H1 (cell line): ENCODE measurements at regions not wholly inside any gene's neighbourhood (a gene's known extent, or its start where the extent isn't known, plus 50 kb on each side); places are given as distances from the start of the nearest gene placed in this dataset.

Experiments used
- CTCF ChIA-PET: fragments of 300-600 bp; sonication (Branson Sonifier 250); formaldehyde crosslinking; loops from one replicate; lab custom pipeline; 2021; ENCODE audit not compliant: partially characterized antibody; lab: Charles Lee
- POLR2A ChIA-PET: fragments of 300-600 bp; sonication (Branson Sonifier 250); formaldehyde crosslinking; loops from one replicate; lab custom pipeline; 2021; ENCODE audit warnings: inconsistent platforms; ENCODE audit not compliant: partially characterized antibody; lab: Charles Lee
- DNase-seq, 2 experiments: peaks; one replicate each; pipeline versions ENCODE4 v3.0.0 to v3.0.0-alpha.2; 2010 to 2022; ENCODE audit warnings: low spot score in 2 of 2, low read depth in 1 of 2, mixed read lengths in 1 of 2
- FAIRE-seq: peaks from 2 replicates; lab custom pipeline; 2011; peaks lifted over from hg19 to GRCh38; lab: Jason Lieb, UNC
- H2AFZ ChIP-seq: 2 replicates; pipeline ENCODE4 v1.8.1; 2012; ENCODE audit warnings: low read length, inconsistent platforms
- H2AK5ac ChIP-seq: 2 replicates; pipeline ENCODE4 v1.6.1; 2013; ENCODE audit warnings: low read depth, low read length
- H2BK120ac ChIP-seq: replicated peaks from 2 replicates; pipeline ENCODE3; 2013; ENCODE audit warnings: low read depth, low read length, inconsistent platforms
- H2BK12ac ChIP-seq: 2 replicates; pipeline ENCODE4 v1.6.1; 2013; ENCODE audit warnings: low read depth, low read length
- H2BK15ac ChIP-seq: 2 replicates; pipeline ENCODE4 v1.6.1; 2013; ENCODE audit warnings: low read length
- H2BK20ac ChIP-seq: 2 replicates; pipeline ENCODE4 v1.6.1; 2013; ENCODE audit warnings: low read length
- H2BK5ac ChIP-seq: 2 replicates; pipeline ENCODE4 v1.6.1; 2013; ENCODE audit warnings: low read depth, low read length
- H3K14ac ChIP-seq: 2 replicates; pipeline ENCODE4 v1.6.1; 2013; ENCODE audit warnings: inconsistent platforms; ENCODE audit not compliant: insufficient read length
- H3K18ac ChIP-seq: 2 replicates; pipeline ENCODE4 v1.6.1; 2013; ENCODE audit warnings: low read length; ENCODE audit errors: extremely low read depth
- H3K23ac ChIP-seq: 2 replicates; pipeline ENCODE4 v1.6.1; 2013; ENCODE audit warnings: inconsistent platforms; ENCODE audit not compliant: insufficient read length
- H3K23me2 ChIP-seq: 2 replicates; pipeline ENCODE4 v1.6.1; 2013; ENCODE audit warnings: low read depth, low read length
- H3K27ac ChIP-seq: 2 replicates; pipeline ENCODE4 v1.6.1; 2011; ENCODE audit warnings: low read depth, low read length, inconsistent platforms
- H3K27me3 ChIP-seq, 4 experiments: replicated peaks in 1 of 4; 1 replicate in 1 of 4; 2 replicates in 3 of 4; pipeline versions ENCODE4 v1.6.1 to v1.8.1; 2011 to 2013; ENCODE audit warnings: low read length in 3 of 4, mild to moderate bottlenecking in 3 of 4, inconsistent platforms in 2 of 4, mixed read lengths in 2 of 4, moderate library complexity in 1 of 4; ENCODE audit not compliant: control insufficient read depth in 3 of 4, insufficient read depth in 3 of 4; ENCODE audit errors: extremely low read depth in 1 of 4
- H3K36me3 ChIP-seq, 4 experiments: 2 replicates each; pipeline versions ENCODE4 v1.6.1 to v1.8.1; 2011 to 2013; ENCODE audit warnings: mild to moderate bottlenecking in 4 of 4, low read length in 3 of 4, moderate library complexity in 2 of 4, control low read depth in 1 of 4, inconsistent platforms in 1 of 4; ENCODE audit not compliant: insufficient read depth in 4 of 4, control insufficient read depth in 2 of 4
- H3K4ac ChIP-seq: replicated peaks from 2 replicates; pipeline ENCODE3; 2013; ENCODE audit warnings: low read length, low read depth, mixed read lengths, inconsistent platforms; ENCODE audit not compliant: insufficient read length
- H3K4me1 ChIP-seq, 4 experiments: replicated peaks in 1 of 4; 1 replicate in 1 of 4; 2 replicates in 3 of 4; pipeline versions ENCODE4 v1.6.1 to v1.8.1; 2011 to 2013; ENCODE audit warnings: low read length in 3 of 4, inconsistent platforms in 2 of 4, mixed read lengths in 1 of 4; ENCODE audit not compliant: insufficient read depth in 4 of 4, control insufficient read depth in 3 of 4
- H3K4me2 ChIP-seq, 2 experiments: 2 replicates each; pipeline versions ENCODE4 v1.6.1 to v1.8.1; 2011 to 2013; ENCODE audit warnings: low read depth in 2 of 2, low read length in 2 of 2, control low read depth in 1 of 2, inconsistent platforms in 1 of 2, mild to moderate bottlenecking in 1 of 2; ENCODE audit not compliant: insufficient read depth in 1 of 2
- H3K4me3 ChIP-seq, 4 experiments: fragments of 200-600, 300-600 bp in 1 of 4; sonication (generic), shearing (Covaris generic), sonication (Bioruptor Twin) in 1 of 4; 2 replicates each; pipeline versions ENCODE4 v1.5.1 to v1.8.1; 2011 to 2016; ENCODE audit warnings: low read length in 4 of 4, low read depth in 3 of 4, control low read depth in 2 of 4, inconsistent platforms in 2 of 4, mild to moderate bottlenecking in 2 of 4, mixed read lengths in 1 of 4, moderate library complexity in 1 of 4; ENCODE audit not compliant: insufficient read depth in 2 of 4; ENCODE audit errors: extremely low read depth in 1 of 4
- H3K56ac ChIP-seq: replicated peaks from 2 replicates; pipeline ENCODE3; 2013; ENCODE audit warnings: low read depth, mild to moderate bottlenecking, mixed read lengths, low read length, inconsistent platforms; ENCODE audit not compliant: insufficient read length
- H3K79me1 ChIP-seq: 2 replicates; pipeline ENCODE4 v1.6.1; 2013; ENCODE audit warnings: low read depth, low read length, control low read depth
- H3K79me2 ChIP-seq, 2 experiments: 2 replicates each; pipeline versions ENCODE4 v1.6.1 to v1.8.1; 2012 to 2013; ENCODE audit warnings: low read length in 2 of 2, mild to moderate bottlenecking in 2 of 2, inconsistent platforms in 1 of 2; ENCODE audit not compliant: insufficient read depth in 2 of 2, control insufficient read depth in 1 of 2
- H3K9ac ChIP-seq, 4 experiments: replicated peaks in 1 of 4; 1 replicate in 1 of 4; 2 replicates in 3 of 4; pipeline versions ENCODE4 v1.6.1 to v1.8.1; 2011 to 2013; ENCODE audit warnings: low read depth in 3 of 4, low read length in 3 of 4, control low read depth in 2 of 4, mild to moderate bottlenecking in 2 of 4, moderate library complexity in 2 of 4, inconsistent platforms in 1 of 4; ENCODE audit errors: extremely low read depth in 1 of 4
- H3K9me3 ChIP-seq, 2 experiments: 2 replicates each; pipeline versions ENCODE4 v1.6.1 to v1.8.1; 2012 to 2013; ENCODE audit warnings: mild to moderate bottlenecking in 2 of 2, moderate library complexity in 2 of 2, control low read depth in 1 of 2, inconsistent platforms in 1 of 2, low read depth in 1 of 2, low read length in 1 of 2, mixed read lengths in 1 of 2; ENCODE audit not compliant: insufficient read depth in 2 of 2
- H4K20me1 ChIP-seq, 2 experiments: replicated peaks in 1 of 2; 2 replicates each; pipeline versions ENCODE3 to v1.8.1; 2011 to 2013; ENCODE audit warnings: inconsistent platforms in 2 of 2, low read length in 2 of 2, mild to moderate bottlenecking in 1 of 2; ENCODE audit not compliant: insufficient read depth in 2 of 2, control insufficient read depth in 1 of 2
- H4K5ac ChIP-seq: 2 replicates; pipeline ENCODE4 v1.6.1; 2013; ENCODE audit warnings: low read length, low read depth, mixed read lengths, inconsistent platforms; ENCODE audit not compliant: insufficient read length
- H4K8ac ChIP-seq: 2 replicates; pipeline ENCODE4 v1.8.0; 2013; ENCODE audit warnings: mild to moderate bottlenecking, moderate library complexity, low read length, inconsistent platforms; ENCODE audit not compliant: insufficient read depth; ENCODE audit errors: extremely low read depth
- H4K91ac ChIP-seq: replicated peaks from 2 replicates; pipeline ENCODE3; 2013; ENCODE audit warnings: low read length, mixed read lengths, inconsistent platforms; ENCODE audit not compliant: insufficient read length
- CTBP2 ChIP-seq: IDR thresholded peaks from 2 replicates; pipeline ENCODE4 v1.7.0; 2011; ENCODE audit warnings: borderline replicate concordance, mild to moderate bottlenecking, moderate library complexity, mixed read lengths, low read length; ENCODE audit not compliant: insufficient read depth, insufficient read length
- WGBS, 2 experiments: shearing (Covaris generic) in 1 of 2; methylation state at CpG; one replicate each; pipeline versions ENCODE4 v1.1.6 to v1.1.7; 2013 to 2015; ENCODE audit warnings: low lambda C conversion rate in 2 of 2, mixed read lengths in 2 of 2, inconsistent platforms in 1 of 2, low coverage in 1 of 2, missing lambda C conversion rate in 1 of 2; ENCODE audit not compliant: insufficient replicate concordance in 2 of 2, insufficient coverage in 1 of 2, insufficient read length in 1 of 2; ENCODE audit errors: extremely low coverage in 1 of 2, missing lambda C conversion rate in 1 of 2; 5-methylcytosine and 5-hydroxymethylcytosine counted together
- TF ChIP-seq, protein P1 (sequence below): IDR thresholded peaks from 2 replicates; pipeline ENCODE4 v1.6.1; 2011; ENCODE audit warnings: low read length, improper control_type of control experiment

GRCh38 chr11:110809417-110810199 lies 97.4 kb upstream of the ARHGAP20 start:
- Histone ChIP-seq H3K9me3 (no peaks in the 10 kb centered on the region), H3K79me1 (no peaks in the 10 kb centered on the region), H2BK15ac (no peak overlapping the region), H3K56ac (no peak overlapping the region), H3K27ac (no peak overlapping the region), H4K91ac (no peak overlapping the region), H2AK5ac (no peak overlapping the region), H3K79me2 (no peaks in the 10 kb centered on the region), H2BK20ac (no peak overlapping the region), H3K36me3 (no peaks in the 10 kb centered on the region), H3K4me3 (no peak overlapping the region), H3K4me1 (no peaks in the 10 kb centered on the region), H4K5ac (no peak overlapping the region), H2BK5ac (no peak overlapping the region), H3K27me3 (no peaks in the 10 kb centered on the region), H3K9ac (no peak overlapping the region), H2BK120ac (no peak overlapping the region), H2BK12ac (no peak overlapping the region), H3K4me2 (no peak overlapping the region), H3K23me2 (no peaks in the 10 kb centered on the region), H3K14ac (no peak overlapping the region), H4K20me1 (no peaks in the 10 kb centered on the region), H3K4ac (no peak overlapping the region), H4K8ac (no peak overlapping the region), H3K18ac (no peak overlapping the region), H2AFZ (no peak overlapping the region), H3K23ac (no peak overlapping the region)
- WGBS, 2 experiments, result 81% methylated on average over 6 of the region's 6 CpGs; no CpG with 5 or more reads in 1 of the 2 experiments
- ChIA-PET CTCF (no interaction called here), POLR2A (no interaction called here)
- DNase-seq (no peak), FAIRE-seq (no peak)
- no peak for TF ChIP-seq CTBP2
- TF ChIP-seq, protein P1, sequence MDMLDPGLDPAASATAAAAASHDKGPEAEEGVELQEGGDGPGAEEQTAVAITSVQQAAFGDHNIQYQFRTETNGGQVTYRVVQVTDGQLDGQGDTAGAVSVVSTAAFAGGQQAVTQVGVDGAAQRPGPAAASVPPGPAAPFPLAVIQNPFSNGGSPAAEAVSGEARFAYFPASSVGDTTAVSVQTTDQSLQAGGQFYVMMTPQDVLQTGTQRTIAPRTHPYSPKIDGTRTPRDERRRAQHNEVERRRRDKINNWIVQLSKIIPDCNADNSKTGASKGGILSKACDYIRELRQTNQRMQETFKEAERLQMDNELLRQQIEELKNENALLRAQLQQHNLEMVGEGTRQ, result no peak
